ENCODE measurements at regions not wholly inside any gene's neighbourhood (a gene's known extent, or its start where the extent isn't known, plus 50 kb on each side); places are given as distances from the start of the nearest gene placed in this dataset.

GRCh38 chr2:205929246-205929942, 156.6 kb downstream of the INO80D start:
- CTCF ChIA-PET (ENCODE audit: low intra/inter-chr PET ratio, low total read pairs) = no interaction called here
- FAIRE-seq = peak; percentile 30
- Histone ChIP-seq H3K4me2 (ENCODE audit: low read depth, low read length) (peak overlapping the region; percentile 58), H3K79me2 (ENCODE audit: insufficient read depth, low read length) (no peaks in the 10 kb centered on the region), H3K9me3 (ENCODE audit: low read length) (no peaks in the 10 kb centered on the region), H3K9ac (ENCODE audit: insufficient read depth, low read depth, low read length) (no peak overlapping the region), H2AFZ (ENCODE audit: low read length) (peak overlapping the region; percentile 1), H3K36me3 (replicated peaks in 1 of 2; ENCODE audit: control insufficient read depth in 1 of 2, insufficient read depth in 2 of 2, low read length in 2 of 2) (no peaks in the 10 kb centered on the region), H3K27ac (ENCODE audit: extremely low read length, insufficient read depth, low read length) (no peak overlapping the region), H4K20me1 (ENCODE audit: insufficient read depth, low read length) (no peaks in the 10 kb centered on the region), H3K4me1 (ENCODE audit: insufficient read depth, low read length) (peaks cover 42% of the 10 kb centered on the region), H3K4me3 (replicated peaks in 1 of 3; ENCODE audit: insufficient read depth in 1 of 3, low read depth in 2 of 3, low read length in 3 of 3) (peak overlapping the region in 1 of 3 experiments; percentile 17; a peak in 1 of 6 replicates), H3K27me3 (ENCODE audit: control insufficient read depth in 1 of 2, insufficient read depth in 2 of 2, low read length in 2 of 2) (peaks cover 4 to 40% of the 10 kb centered on the region in 2 experiments; a peak in 4 of 5 replicates)
- in situ Hi-C loops (cut with HindIII; ENCODE audit: extremely low pct_ligation_motif_present, low pct_unique_long_range_greater_than_20kb) (loop anchor here (5.0 kb wide), 1 partner anchor 157 kb away; no protein-coding TSS in a partner anchor), intact Hi-C loops (cut with micrococcal nuclease; ENCODE audit: unreplicated experiment) (loop anchor here (1.0 kb wide), 3 partner anchors 15 to 46 kb away; no protein-coding TSS in a partner anchor)
- ATAC-seq = peak; percentile 45
- BruUV-seq (replicated peaks) = no TSS peak
- WGBS (ENCODE audit: low lambda C conversion rate) = 4% methylated on average over 9 of the region's 9 CpGs
- POLR2A ChIA-PET = interaction anchor here (1.6 kb wide), 1 partner anchor 15 kb away, joined by 3 read pairs; no protein-coding TSS in a partner anchor
- peak; percentile 74 for DNase-seq (ENCODE audit: low spot score)
- TF ChIP-seq YEATS2 (CRISPR knock-in tag; IDR thresholded peaks at IDR 0.05; ENCODE audit: borderline replicate concordance) (no peak), SYNCRIP (IDR thresholded peaks at IDR 0.05; ENCODE audit: insufficient read depth, low read depth, low read length) (no peak), ZNF407 (CRISPR knock-in tag; IDR thresholded peaks at IDR 0.05; ENCODE audit: not compliant biosample characterization) (no peak), PTBP1 (IDR thresholded peaks at IDR 0.05; ENCODE audit: low read depth, low read length, poor library complexity, severe bottlenecking) (no peak), ZNF260 (CRISPR knock-in tag; IDR thresholded peaks at IDR 0.05; ENCODE audit: borderline replicate concordance, low read depth) (no peak), TARDBP (CRISPR knock-in tag; IDR thresholded peaks at IDR 0.05) (0 out of 2 replicates have a peak, but pooled peaks have one; percentile 24), ZNF567 (CRISPR knock-in tag; IDR thresholded peaks at IDR 0.05; ENCODE audit: borderline replicate concordance) (no peak), HES4 (CRISPR knock-in tag; IDR thresholded peaks at IDR 0.05; ENCODE audit: borderline replicate concordance) (no peak), NFYC (CRISPR knock-in tag; IDR thresholded peaks at IDR 0.05) (no peak), POLR2A (IDR thresholded peaks at IDR 0.05; ENCODE audit: insufficient read depth in 1 of 2, low read depth in 2 of 2, low read length in 2 of 2) (no peak), HNRNPLL (IDR thresholded peaks at IDR 0.05; ENCODE audit: low read depth, low read length, poor library complexity, severe bottlenecking) (no peak)
- TF ChIP-seq, protein P1, sequence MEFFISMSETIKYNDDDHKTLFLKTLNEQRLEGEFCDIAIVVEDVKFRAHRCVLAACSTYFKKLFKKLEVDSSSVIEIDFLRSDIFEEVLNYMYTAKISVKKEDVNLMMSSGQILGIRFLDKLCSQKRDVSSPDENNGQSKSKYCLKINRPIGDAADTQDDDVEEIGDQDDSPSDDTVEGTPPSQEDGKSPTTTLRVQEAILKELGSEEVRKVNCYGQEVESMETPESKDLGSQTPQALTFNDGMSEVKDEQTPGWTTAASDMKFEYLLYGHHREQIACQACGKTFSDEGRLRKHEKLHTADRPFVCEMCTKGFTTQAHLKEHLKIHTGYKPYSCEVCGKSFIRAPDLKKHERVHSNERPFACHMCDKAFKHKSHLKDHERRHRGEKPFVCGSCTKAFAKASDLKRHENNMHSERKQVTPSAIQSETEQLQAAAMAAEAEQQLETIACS (CRISPR knock-in tag; IDR thresholded peaks at IDR 0.05) = no peak
- TF ChIP-seq, protein P2, sequence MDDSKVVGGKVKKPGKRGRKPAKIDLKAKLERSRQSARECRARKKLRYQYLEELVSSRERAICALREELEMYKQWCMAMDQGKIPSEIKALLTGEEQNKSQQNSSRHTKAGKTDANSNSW (CRISPR knock-in tag; IDR thresholded peaks at IDR 0.05; ENCODE audit: borderline replicate concordance) = no peak

All from HepG2 (cell line).